Liver (tissue), 8 donors: ENCODE measurements at regions not wholly inside any gene's neighbourhood (a gene's known extent, or its start where the extent isn't known, plus 50 kb on each side); places are given as distances from the start of the nearest gene placed in this dataset.

Experiments used
- DNase-seq: peaks from one replicate; pipeline ENCODE4 v3.0.0-alpha.2; 2017; ENCODE audit warnings: low spot score
- H3K27ac ChIP-seq, 2 donors: one replicate each; pipeline ENCODE4 v1.7.0; 2013; ENCODE audit warnings: inconsistent platforms in 2 of 2, low read length in 2 of 2, control low read depth in 1 of 2, low read depth in 1 of 2, mild to moderate bottlenecking in 1 of 2
- H3K27me3 ChIP-seq, 4 donors: one replicate each; pipeline versions ENCODE4 v1.6.1 to v1.7.0; 2013; ENCODE audit warnings: low read length in 3 of 4, inconsistent platforms in 1 of 4, mild to moderate bottlenecking in 1 of 4, moderate library complexity in 1 of 4; ENCODE audit not compliant: control insufficient read depth in 4 of 4, insufficient read depth in 4 of 4
- H3K36me3 ChIP-seq, 4 donors: one replicate each; pipeline versions ENCODE4 v1.6.1 to v1.7.0; 2013; ENCODE audit warnings: low read length in 3 of 4, mild to moderate bottlenecking in 3 of 4, low read depth in 1 of 4, moderate library complexity in 1 of 4; ENCODE audit not compliant: control insufficient read depth in 4 of 4, insufficient read depth in 3 of 4
- H3K4me1 ChIP-seq, 4 donors: one replicate each; pipeline versions ENCODE4 v1.6.1 to v1.7.0; 2013; ENCODE audit warnings: low read length in 3 of 4, mild to moderate bottlenecking in 3 of 4, moderate library complexity in 1 of 4; ENCODE audit not compliant: control insufficient read depth in 4 of 4, insufficient read depth in 4 of 4
- H3K4me3 ChIP-seq, 3 donors: one replicate each; pipeline versions ENCODE4 v1.6.1 to v1.7.0; 2013; ENCODE audit warnings: low read length in 3 of 3, control low read depth in 1 of 3, low read depth in 1 of 3, mild to moderate bottlenecking in 1 of 3
- H3K9ac ChIP-seq, 2 donors: one replicate each; pipeline ENCODE4 v1.7.0; 2013; ENCODE audit warnings: low read length in 2 of 2, mild to moderate bottlenecking in 2 of 2, moderate library complexity in 2 of 2, control low read depth in 1 of 2, low read depth in 1 of 2
- H3K9me3 ChIP-seq, 4 donors: one replicate each; pipeline versions ENCODE4 v1.6.1 to v1.7.0; 2013; ENCODE audit warnings: low read length in 3 of 4; ENCODE audit not compliant: control insufficient read depth in 4 of 4
- ATF3 ChIP-seq: IDR thresholded peaks from 2 replicates; pipeline ENCODE4 v1.6.1; 2016; ENCODE audit warnings: antibody characterized with exemption
- FOXA1 ChIP-seq: IDR thresholded peaks from 2 replicates; pipeline ENCODE4 v1.6.1; 2016; ENCODE audit warnings: antibody characterized with exemption
- HNF4A ChIP-seq, 2 donors: conservative IDR thresholded peaks; 2 replicates each; pipeline ENCODE4 v1.6.1; 2016; ENCODE audit warnings: antibody characterized with exemption in 2 of 2, mild to moderate bottlenecking in 2 of 2
- HNF4G ChIP-seq: IDR thresholded peaks from 2 replicates; pipeline ENCODE4 v1.6.1; 2016; ENCODE audit warnings: antibody characterized with exemption
- JUND ChIP-seq, 2 donors: IDR thresholded peaks; 2 replicates each; pipeline ENCODE4 v1.6.1; 2016; ENCODE audit warnings: antibody characterized with exemption in 2 of 2
- MAX ChIP-seq: IDR thresholded peaks from 2 replicates; pipeline ENCODE4 v1.6.1; 2016; ENCODE audit warnings: antibody characterized with exemption
- NR2F2 ChIP-seq: IDR thresholded peaks from 2 replicates; pipeline ENCODE4 v1.6.1; 2016; ENCODE audit warnings: antibody characterized with exemption
- RAD21 ChIP-seq, 2 donors: IDR thresholded peaks; 2 replicates each; pipeline ENCODE4 v1.6.1; 2016; ENCODE audit warnings: antibody characterized with exemption in 2 of 2, mild to moderate bottlenecking in 2 of 2
- RXRA ChIP-seq, 2 donors: IDR thresholded peaks; 2 replicates each; pipeline ENCODE4 v1.6.1; 2017 to 2018; ENCODE audit warnings: antibody characterized with exemption in 2 of 2, mild to moderate bottlenecking in 1 of 2
- SP1 ChIP-seq: IDR thresholded peaks from 2 replicates; pipeline ENCODE4 v1.6.1; 2018; ENCODE audit warnings: antibody characterized with exemption, mild to moderate bottlenecking
- TAF1 ChIP-seq: conservative IDR thresholded peaks from 2 replicates; pipeline ENCODE4 v1.6.1; 2016; ENCODE audit warnings: antibody characterized with exemption, mild to moderate bottlenecking
- YY1 ChIP-seq: IDR thresholded peaks from 2 replicates; pipeline ENCODE4 v1.6.1; 2016; ENCODE audit warnings: antibody characterized with exemption, mild to moderate bottlenecking
- ZBTB33 ChIP-seq: IDR thresholded peaks from 2 replicates; pipeline ENCODE4 v1.6.1; 2016; ENCODE audit warnings: antibody characterized with exemption
- WGBS: extraction: QIAGEN DNeasy Blood & Tissue Kit; methylation state at CpG from one replicate; pipeline ENCODE4 v1.1.7; 2013; 5-methylcytosine and 5-hydroxymethylcytosine counted together
- TF ChIP-seq, protein P1 (sequence below): IDR thresholded peaks from 2 replicates; pipeline ENCODE4 v1.6.1; 2016; ENCODE audit warnings: antibody characterized with exemption, mild to moderate bottlenecking
- TF ChIP-seq, protein P2 (sequence below): fragments of 150-350 bp; IDR thresholded peaks from 2 replicates; pipeline ENCODE4 v1.5.1; 2017; ENCODE audit warnings: improper control_type of control experiment, low read depth, low read length; ENCODE audit not compliant: missing input control
- donor health status: healthy.
- donor health status: healthy.
- donor health status: healthy.
- donor health status: healthy.
- donor health status: healthy.

DNA sequence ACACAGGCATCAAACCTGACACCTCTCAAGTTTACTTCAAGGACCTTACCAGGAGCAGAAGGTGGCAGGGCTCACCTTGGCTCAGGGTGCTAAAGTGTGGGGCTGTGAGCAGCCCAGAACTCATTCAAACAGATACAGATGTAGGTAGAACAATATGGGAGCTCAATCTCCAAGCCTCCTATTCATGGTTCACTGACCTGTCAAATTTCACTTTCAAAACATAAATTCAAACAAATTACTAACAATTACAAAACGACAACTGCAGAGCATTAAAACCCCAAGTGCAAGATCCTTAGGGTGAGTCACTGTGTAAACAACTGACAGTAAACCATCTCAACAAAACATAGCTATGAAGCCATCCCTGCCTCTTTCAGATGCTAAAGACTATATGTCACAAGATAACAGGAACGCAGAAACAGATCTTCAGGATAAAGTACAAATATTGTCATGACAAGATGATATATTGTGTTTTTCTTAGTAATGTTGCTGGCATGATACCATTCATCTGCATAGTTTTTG, 303.5 kb upstream of the ANO3 start:
- Histone ChIP-seq H3K9ac (no peak overlapping the region), H3K4me1 (no peaks in the 10 kb centered on the region), H3K4me3 (no peak overlapping the region), H3K27ac (no peak overlapping the region), H3K27me3 (no peaks in the 10 kb centered on the region), H3K36me3 (no peaks in the 10 kb centered on the region), H3K9me3 (no peaks in the 10 kb centered on the region)
- no peak for DNase-seq
- TF ChIP-seq SP1 = no peak
- TF ChIP-seq TAF1 = no peak
- no peak for TF ChIP-seq FOXA1
- no peak for TF ChIP-seq MAX
- TF ChIP-seq, protein P1, sequence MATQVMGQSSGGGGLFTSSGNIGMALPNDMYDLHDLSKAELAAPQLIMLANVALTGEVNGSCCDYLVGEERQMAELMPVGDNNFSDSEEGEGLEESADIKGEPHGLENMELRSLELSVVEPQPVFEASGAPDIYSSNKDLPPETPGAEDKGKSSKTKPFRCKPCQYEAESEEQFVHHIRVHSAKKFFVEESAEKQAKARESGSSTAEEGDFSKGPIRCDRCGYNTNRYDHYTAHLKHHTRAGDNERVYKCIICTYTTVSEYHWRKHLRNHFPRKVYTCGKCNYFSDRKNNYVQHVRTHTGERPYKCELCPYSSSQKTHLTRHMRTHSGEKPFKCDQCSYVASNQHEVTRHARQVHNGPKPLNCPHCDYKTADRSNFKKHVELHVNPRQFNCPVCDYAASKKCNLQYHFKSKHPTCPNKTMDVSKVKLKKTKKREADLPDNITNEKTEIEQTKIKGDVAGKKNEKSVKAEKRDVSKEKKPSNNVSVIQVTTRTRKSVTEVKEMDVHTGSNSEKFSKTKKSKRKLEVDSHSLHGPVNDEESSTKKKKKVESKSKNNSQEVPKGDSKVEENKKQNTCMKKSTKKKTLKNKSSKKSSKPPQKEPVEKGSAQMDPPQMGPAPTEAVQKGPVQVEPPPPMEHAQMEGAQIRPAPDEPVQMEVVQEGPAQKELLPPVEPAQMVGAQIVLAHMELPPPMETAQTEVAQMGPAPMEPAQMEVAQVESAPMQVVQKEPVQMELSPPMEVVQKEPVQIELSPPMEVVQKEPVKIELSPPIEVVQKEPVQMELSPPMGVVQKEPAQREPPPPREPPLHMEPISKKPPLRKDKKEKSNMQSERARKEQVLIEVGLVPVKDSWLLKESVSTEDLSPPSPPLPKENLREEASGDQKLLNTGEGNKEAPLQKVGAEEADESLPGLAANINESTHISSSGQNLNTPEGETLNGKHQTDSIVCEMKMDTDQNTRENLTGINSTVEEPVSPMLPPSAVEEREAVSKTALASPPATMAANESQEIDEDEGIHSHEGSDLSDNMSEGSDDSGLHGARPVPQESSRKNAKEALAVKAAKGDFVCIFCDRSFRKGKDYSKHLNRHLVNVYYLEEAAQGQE = no peak
- TF ChIP-seq ATF3 = no peak
- TF ChIP-seq NR2F2 = no peak
- TF ChIP-seq RXRA (IDR thresholded peaks at IDR 0.05) = no peak
- no peak for TF ChIP-seq JUND (IDR thresholded peaks at IDR 0.05)
- no peak for TF ChIP-seq ZBTB33
- no peak for TF ChIP-seq YY1
- TF ChIP-seq RAD21 (IDR thresholded peaks at IDR 0.05) = no peak
- TF ChIP-seq HNF4A (conservative IDR thresholded peaks at IDR 0.05) = no peak
- TF ChIP-seq, protein P2, sequence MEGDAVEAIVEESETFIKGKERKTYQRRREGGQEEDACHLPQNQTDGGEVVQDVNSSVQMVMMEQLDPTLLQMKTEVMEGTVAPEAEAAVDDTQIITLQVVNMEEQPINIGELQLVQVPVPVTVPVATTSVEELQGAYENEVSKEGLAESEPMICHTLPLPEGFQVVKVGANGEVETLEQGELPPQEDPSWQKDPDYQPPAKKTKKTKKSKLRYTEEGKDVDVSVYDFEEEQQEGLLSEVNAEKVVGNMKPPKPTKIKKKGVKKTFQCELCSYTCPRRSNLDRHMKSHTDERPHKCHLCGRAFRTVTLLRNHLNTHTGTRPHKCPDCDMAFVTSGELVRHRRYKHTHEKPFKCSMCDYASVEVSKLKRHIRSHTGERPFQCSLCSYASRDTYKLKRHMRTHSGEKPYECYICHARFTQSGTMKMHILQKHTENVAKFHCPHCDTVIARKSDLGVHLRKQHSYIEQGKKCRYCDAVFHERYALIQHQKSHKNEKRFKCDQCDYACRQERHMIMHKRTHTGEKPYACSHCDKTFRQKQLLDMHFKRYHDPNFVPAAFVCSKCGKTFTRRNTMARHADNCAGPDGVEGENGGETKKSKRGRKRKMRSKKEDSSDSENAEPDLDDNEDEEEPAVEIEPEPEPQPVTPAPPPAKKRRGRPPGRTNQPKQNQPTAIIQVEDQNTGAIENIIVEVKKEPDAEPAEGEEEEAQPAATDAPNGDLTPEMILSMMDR = no peak
- TF ChIP-seq HNF4G = no peak
- 56% methylated on average over 2 of the region's 2 CpGs for WGBS

DNA sequence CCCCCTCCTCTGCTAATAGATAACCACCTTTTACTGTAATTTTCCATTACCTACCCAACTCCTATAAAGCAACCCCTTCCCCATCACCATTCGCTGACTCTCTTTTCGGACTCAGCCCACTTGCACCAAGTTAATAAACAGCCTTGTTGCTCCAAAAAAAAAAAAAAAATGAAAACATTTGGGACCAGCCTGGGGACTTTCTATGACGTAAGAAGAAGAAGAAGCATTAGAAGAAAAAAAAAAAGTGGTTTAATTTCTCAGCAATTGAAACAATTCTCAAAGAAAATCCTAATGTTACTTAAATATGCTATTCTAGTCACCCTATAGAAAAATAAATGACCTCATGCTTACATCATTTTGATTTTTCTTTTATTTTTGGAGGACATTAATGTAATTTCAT, 301.5 kb upstream of the ANO3 start:
- Histone ChIP-seq H3K27ac (no peak overlapping the region), H3K4me3 (no peak overlapping the region), H3K9me3 (no peaks in the 10 kb centered on the region), H3K9ac (no peak overlapping the region), H3K36me3 (no peaks in the 10 kb centered on the region), H3K27me3 (no peaks in the 10 kb centered on the region), H3K4me1 (no peaks in the 10 kb centered on the region)
- DNase-seq = no peak
- TF ChIP-seq, protein P1 = no peak
- no peak for TF ChIP-seq FOXA1
- no peak for TF ChIP-seq ZBTB33
- TF ChIP-seq YY1 = no peak
- TF ChIP-seq RAD21 (IDR thresholded peaks at IDR 0.05) = no peak
- TF ChIP-seq RXRA (IDR thresholded peaks at IDR 0.05) = no peak
- WGBS = 81% methylated on average over 3 of the region's 3 CpGs
